ENCODE measurements at regions not wholly inside any gene's neighbourhood (a gene's known extent, or its start where the extent isn't known, plus 50 kb on each side); places are given as distances from the start of the nearest gene placed in this dataset.

GRCh38 chr11:19380375-19380774 lies 139.6 kb upstream of the E2F8 start:
- Mint-ChIP-seq H3K27me3 (ENCODE audit: low read depth) (peaks cover 3% of the 10 kb centered on the region), H3K9me3 (ENCODE audit: low read depth) (no peaks in the 10 kb centered on the region), H3K27ac (ENCODE audit: unreplicated experiment) (peak overlapping the region; percentile 78), H3K4me3 (ENCODE audit: unreplicated experiment) (no peak overlapping the region), H3K4me1 (ENCODE audit: low read depth) (peaks cover 7% of the 10 kb centered on the region), H3K36me3 (ENCODE audit: low read depth) (no peaks in the 10 kb centered on the region)
- DNase-seq (ENCODE audit: low spot score), result no peak
- no peak for TF ChIP-seq CTCF (IDR thresholded peaks at IDR 0.05)

GRCh38 chr11:19379465-19379864 lies 138.7 kb upstream of the E2F8 start:
- H3K27ac Mint-ChIP-seq (ENCODE audit: unreplicated experiment), result no peak overlapping the region
- H3K4me3 Mint-ChIP-seq (ENCODE audit: unreplicated experiment), result no peak overlapping the region
- H3K9me3 Mint-ChIP-seq (ENCODE audit: low read depth), result no peaks in the 10 kb centered on the region
- no peak for TF ChIP-seq CTCF (IDR thresholded peaks at IDR 0.05)
- peaks cover 3% of the 10 kb centered on the region for H3K27me3 Mint-ChIP-seq (ENCODE audit: low read depth)
- peaks cover 11% of the 10 kb centered on the region for H3K4me1 Mint-ChIP-seq (ENCODE audit: low read depth)
- no peak for DNase-seq (ENCODE audit: low spot score)
- no peaks in the 10 kb centered on the region for H3K36me3 Mint-ChIP-seq (ENCODE audit: low read depth)

GRCh38 chr11:19378814-19379213 lies 138.1 kb upstream of the E2F8 start:
- DNase-seq (ENCODE audit: low spot score), result no peak
- Mint-ChIP-seq H3K27ac (ENCODE audit: unreplicated experiment) (no peak overlapping the region), H3K36me3 (ENCODE audit: low read depth) (no peaks in the 10 kb centered on the region), H3K4me1 (ENCODE audit: low read depth) (peaks cover 17% of the 10 kb centered on the region), H3K9me3 (ENCODE audit: low read depth) (no peaks in the 10 kb centered on the region), H3K4me3 (ENCODE audit: unreplicated experiment) (no peak overlapping the region), H3K27me3 (ENCODE audit: low read depth) (no peaks in the 10 kb centered on the region)
- no peak for TF ChIP-seq CTCF (IDR thresholded peaks at IDR 0.05)

GRCh38 chr11:19377881-19378280 lies 137.1 kb upstream of the E2F8 start:
- DNase-seq (ENCODE audit: low spot score), result no peak
- no peaks in the 10 kb centered on the region for H3K27me3 Mint-ChIP-seq (ENCODE audit: low read depth)
- peaks cover 17% of the 10 kb centered on the region for H3K4me1 Mint-ChIP-seq (ENCODE audit: low read depth)
- no peak for TF ChIP-seq CTCF (IDR thresholded peaks at IDR 0.05)
- H3K9me3 Mint-ChIP-seq (ENCODE audit: low read depth), result no peaks in the 10 kb centered on the region
- H3K36me3 Mint-ChIP-seq (ENCODE audit: low read depth), result no peaks in the 10 kb centered on the region
- no peak overlapping the region for H3K4me3 Mint-ChIP-seq (ENCODE audit: unreplicated experiment)
- H3K27ac Mint-ChIP-seq (ENCODE audit: unreplicated experiment), result no peak overlapping the region

- Mint-ChIP-seq H3K27ac (ENCODE audit: unreplicated experiment) (no peak overlapping the region), H3K9me3 (ENCODE audit: low read depth) (no peaks in the 10 kb centered on the region), H3K36me3 (ENCODE audit: low read depth) (no peaks in the 10 kb centered on the region), H3K27me3 (ENCODE audit: low read depth) (no peaks in the 10 kb centered on the region), H3K4me3 (ENCODE audit: unreplicated experiment) (no peak overlapping the region), H3K4me1 (ENCODE audit: low read depth) (peaks cover 23% of the 10 kb centered on the region)
- TF ChIP-seq CTCF (IDR thresholded peaks at IDR 0.05), result no peak
- DNase-seq (ENCODE audit: low spot score), result no peak
These were observed 134.7 kb upstream of the E2F8 start for GRCh38 chr11:19375440-19375839.

All from chondrocyte (in vitro differentiated cells).